ENCODE measurements at regions not wholly inside any gene's neighbourhood (a gene's known extent, or its start where the extent isn't known, plus 50 kb on each side); places are given as distances from the start of the nearest gene placed in this dataset.
A peak's percentile ranks its signal among the peaks of the same experiment; 100 is the strongest.
"Not testable (repeated sequence)": the region's sequence is repeated elsewhere in the genome, so short reads cannot be mapped to it uniquely, and the experiment has no call there.

DNA sequence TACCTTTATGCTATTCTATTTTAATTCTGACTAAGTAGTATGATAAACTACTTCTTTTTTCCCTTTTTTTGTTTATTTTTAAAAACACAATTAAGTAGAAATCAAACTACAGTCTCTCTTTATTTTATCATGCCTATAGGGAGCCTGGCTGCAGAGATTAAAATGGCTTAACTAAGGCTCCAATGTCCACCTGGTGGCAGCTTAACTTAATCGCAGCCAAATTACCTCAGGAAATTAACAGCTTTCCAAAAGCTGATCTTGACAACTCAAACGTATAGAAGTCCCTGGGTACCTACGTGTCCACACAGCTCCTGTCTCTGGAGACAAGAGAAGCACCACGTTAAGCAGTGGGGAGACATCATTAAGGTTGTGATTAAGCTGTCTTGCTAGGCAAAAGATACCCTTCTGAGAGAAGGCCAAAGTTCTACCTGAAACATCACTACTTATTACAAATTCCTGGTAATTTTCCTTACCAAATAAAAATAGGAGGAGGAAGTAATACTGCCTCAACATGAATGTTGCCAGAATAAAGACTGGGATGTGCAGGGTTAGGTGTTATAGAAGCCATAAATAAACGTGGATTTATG is 63.2 kb upstream of the SNX19 start:
- peak in 1 of 11 donors; percentile 3 for DNase-seq (ENCODE audit: extremely low read depth in 1 of 11, low read depth in 9 of 11, low spot score in 4 of 11)

DNA sequence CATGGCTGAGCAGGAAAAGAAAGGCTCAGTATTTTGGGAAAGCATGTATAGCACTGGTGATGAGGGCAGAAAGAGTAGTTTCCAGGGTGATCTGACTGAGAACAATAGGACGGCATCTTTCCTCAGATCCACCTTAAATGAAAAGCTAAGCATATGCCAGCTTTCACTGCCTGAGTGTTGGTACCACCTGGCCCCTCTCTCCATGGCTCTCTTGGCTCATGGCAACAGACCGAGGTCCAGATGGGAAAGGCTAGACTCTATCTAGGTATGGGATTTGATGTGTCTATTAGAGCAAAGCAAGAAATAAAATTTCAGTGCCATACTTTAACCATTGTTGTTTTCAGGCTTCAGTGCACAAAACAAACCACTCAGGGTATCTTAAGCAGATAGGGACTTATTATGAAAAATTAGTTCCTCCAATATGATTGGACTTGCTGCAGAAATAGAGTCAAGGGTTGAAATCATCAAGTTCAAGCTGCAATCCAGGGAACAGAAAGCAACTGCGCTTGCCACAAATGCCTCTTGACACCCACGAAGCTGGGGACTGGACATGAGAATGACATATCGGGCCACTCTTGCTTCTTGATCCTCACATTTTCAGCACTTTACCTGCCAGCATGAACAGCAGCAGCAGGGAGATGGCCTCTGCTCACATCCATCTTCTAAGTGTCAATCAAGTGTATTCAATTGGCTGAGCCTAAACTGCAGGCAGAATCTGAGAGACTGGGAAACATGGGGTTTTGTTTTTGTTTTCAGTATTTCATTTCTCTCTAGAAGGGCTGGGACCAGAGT is 64.0 kb upstream of the SNX19 start:
- no peak for DNase-seq (ENCODE audit: extremely low read depth in 1 of 11, low read depth in 9 of 11, low spot score in 4 of 11)

- DNase-seq (ENCODE audit: extremely low read depth in 1 of 11, low read depth in 9 of 11, low spot score in 4 of 11) = not testable (repeated sequence)
Measured at GRCh38 chr11:130984241-130984640, 68.0 kb upstream of the SNX19 start.

GRCh38 chr11:130992788-130993187 is 76.5 kb upstream of the SNX19 start:
- DNase-seq (ENCODE audit: extremely low read depth in 1 of 11, low read depth in 9 of 11, low spot score in 4 of 11) = peak in 1 of 11 donors; percentile 19

GRCh38 chr11:130994043-130994442 is 77.8 kb upstream of the SNX19 start:
- DNase-seq (ENCODE audit: extremely low read depth in 1 of 11, low read depth in 9 of 11, low spot score in 4 of 11) = no peak

- DNase-seq (ENCODE audit: extremely low read depth in 1 of 11, low read depth in 9 of 11, low spot score in 4 of 11) = no peak
Measured at GRCh38 chr11:130995266-130995665, 79.0 kb upstream of the SNX19 start.

- no peak for DNase-seq (ENCODE audit: extremely low read depth in 1 of 11, low read depth in 9 of 11, low spot score in 4 of 11)
Measured at GRCh38 chr11:130997278-130997677, 81.0 kb upstream of the SNX19 start.

- DNase-seq (ENCODE audit: extremely low read depth in 1 of 11, low read depth in 9 of 11, low spot score in 4 of 11) = no peak
Measured at GRCh38 chr11:130999086-130999485, 82.8 kb upstream of the SNX19 start.

- DNase-seq (ENCODE audit: extremely low read depth in 1 of 11, low read depth in 9 of 11, low spot score in 4 of 11) = no peak
Measured at GRCh38 chr11:130999992-131000770, 83.9 kb upstream of the SNX19 start.

GRCh38 chr11:131002145-131002544 is 85.9 kb upstream of the SNX19 start:
- no peak for DNase-seq (ENCODE audit: extremely low read depth in 1 of 11, low read depth in 9 of 11, low spot score in 4 of 11)

GRCh38 chr11:131005829-131006228 is 89.5 kb upstream of the SNX19 start:
- no peak for DNase-seq (ENCODE audit: extremely low read depth in 1 of 11, low read depth in 9 of 11, low spot score in 4 of 11)

DNA sequence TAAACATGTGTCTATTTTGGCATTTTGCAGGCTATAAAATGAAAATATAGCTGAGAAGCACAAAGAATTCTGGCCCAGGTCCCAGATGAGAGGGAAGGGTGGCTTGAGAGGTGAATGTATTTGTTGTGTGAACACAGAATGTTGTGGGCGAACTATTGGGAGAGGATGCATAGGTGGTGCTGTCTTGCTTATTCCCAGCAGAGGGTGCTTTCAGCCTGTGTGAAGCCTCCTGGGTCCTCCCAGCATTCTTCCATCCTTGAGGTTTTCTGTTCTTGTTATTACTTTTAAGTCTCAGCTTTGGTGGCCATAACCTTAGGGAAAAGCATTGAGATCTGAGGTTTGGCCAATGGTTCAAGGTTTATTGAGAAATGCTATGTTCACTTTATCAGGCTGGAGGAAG is 108.7 kb upstream of the SNX19 start:
- no peak for DNase-seq (ENCODE audit: extremely low read depth in 1 of 11, low read depth in 9 of 11, low spot score in 4 of 11)

- DNase-seq (ENCODE audit: extremely low read depth in 1 of 11, low read depth in 9 of 11, low spot score in 4 of 11) = no peak
Measured at GRCh38 chr11:131025421-131026125, 109.3 kb upstream of the SNX19 start.

DNA sequence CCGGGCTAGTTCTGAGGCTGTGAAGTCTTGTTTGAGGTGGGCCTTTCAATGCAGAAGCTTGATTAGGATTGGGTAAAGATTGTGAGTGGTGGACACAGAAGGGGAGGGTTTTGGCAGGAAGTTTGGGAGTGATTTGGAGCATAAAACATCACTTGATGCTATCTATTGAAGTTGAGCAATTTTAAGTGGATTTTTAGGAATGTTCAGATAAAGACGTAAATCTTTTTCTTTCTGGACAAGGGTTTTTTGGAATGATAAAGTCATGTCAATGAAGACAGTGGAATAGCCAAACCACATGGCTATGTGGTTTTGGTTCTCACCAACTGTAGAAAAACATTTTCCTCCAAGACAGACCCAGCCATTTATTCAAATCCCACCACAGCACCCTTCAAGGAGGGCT is 111.2 kb upstream of the SNX19 start:
- no peak for DNase-seq (ENCODE audit: extremely low read depth in 1 of 11, low read depth in 9 of 11, low spot score in 4 of 11)

DNA sequence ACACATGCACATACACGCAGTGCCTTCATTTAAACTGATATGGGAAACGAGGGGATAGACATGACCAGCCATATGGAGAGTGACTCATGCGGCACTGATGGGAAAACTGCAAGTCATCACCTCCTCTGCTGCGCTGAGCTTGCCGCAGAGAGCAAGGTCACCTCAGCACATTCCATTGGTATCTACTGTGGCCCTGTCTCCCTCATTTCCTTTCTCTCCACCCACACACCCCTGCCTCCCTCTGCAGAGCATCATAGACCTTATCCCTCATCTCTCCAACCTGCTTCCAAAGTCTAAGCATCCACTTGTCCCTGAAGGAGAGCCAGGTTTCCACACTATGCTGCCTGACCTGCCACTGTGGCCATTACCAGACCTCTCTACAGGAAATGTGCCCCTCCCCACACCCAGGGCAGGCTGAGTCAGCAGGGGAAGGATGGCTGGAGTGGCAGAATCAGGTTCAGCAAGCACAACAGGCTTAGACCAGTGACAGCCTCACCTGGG is 116.9 kb upstream of the SNX19 start:
- DNase-seq (ENCODE audit: extremely low read depth in 1 of 11, low read depth in 9 of 11, low spot score in 4 of 11) = no peak

- DNase-seq (ENCODE audit: extremely low read depth in 1 of 11, low read depth in 9 of 11, low spot score in 4 of 11) = no peak
Measured at GRCh38 chr11:131036514-131036913, 120.2 kb upstream of the SNX19 start.

- no peak for DNase-seq (ENCODE audit: extremely low read depth in 1 of 11, low read depth in 9 of 11, low spot score in 4 of 11)
Measured at GRCh38 chr11:131037873-131038272, 121.6 kb upstream of the SNX19 start.

- no peak for DNase-seq (ENCODE audit: extremely low read depth in 1 of 11, low read depth in 9 of 11, low spot score in 4 of 11)
Measured at GRCh38 chr11:131038597-131038996, 122.3 kb upstream of the SNX19 start.

GRCh38 chr11:131041331-131042040 is 125.2 kb upstream of the SNX19 start:
- no peak for DNase-seq (ENCODE audit: extremely low read depth in 1 of 11, low read depth in 9 of 11, low spot score in 4 of 11)
